ENCODE measurements at regions not wholly inside any gene's neighbourhood (a gene's known extent, or its start where the extent isn't known, plus 50 kb on each side); places are given as distances from the start of the nearest gene placed in this dataset.

DNA sequence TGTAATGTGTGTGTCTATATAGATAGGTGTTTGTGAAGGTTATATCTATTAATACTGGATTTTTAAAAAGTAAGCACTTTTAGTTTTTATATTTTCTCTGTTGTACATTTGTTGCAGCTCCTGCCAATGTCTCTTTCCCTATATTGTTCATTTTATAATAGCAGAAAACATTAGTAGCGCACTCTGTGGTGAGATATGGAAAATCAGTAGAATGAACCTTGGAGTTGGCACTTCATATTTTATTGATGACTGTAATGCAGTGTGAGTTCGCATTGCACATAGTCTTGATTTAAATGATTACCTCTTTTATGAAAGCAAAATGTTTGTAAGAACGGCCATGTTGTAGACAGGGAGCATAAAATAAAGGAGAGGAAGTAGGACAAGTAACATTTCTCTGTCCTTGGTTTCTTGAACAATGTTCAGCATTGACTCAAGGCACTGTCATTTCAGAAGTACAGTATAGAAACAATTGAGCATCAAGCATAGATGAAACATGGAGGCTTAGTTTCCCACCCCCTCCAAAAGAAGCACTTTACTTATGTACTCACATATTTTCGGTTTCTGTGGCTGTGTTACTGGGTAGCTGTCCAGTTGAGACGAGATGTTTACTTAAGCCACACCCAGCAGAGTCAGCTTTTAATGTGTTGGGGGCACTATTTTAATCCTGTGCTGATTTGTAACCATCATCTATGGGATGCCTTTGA is 74.0 kb downstream of the TANC2 start:
- TF ChIP-seq, protein P1, sequence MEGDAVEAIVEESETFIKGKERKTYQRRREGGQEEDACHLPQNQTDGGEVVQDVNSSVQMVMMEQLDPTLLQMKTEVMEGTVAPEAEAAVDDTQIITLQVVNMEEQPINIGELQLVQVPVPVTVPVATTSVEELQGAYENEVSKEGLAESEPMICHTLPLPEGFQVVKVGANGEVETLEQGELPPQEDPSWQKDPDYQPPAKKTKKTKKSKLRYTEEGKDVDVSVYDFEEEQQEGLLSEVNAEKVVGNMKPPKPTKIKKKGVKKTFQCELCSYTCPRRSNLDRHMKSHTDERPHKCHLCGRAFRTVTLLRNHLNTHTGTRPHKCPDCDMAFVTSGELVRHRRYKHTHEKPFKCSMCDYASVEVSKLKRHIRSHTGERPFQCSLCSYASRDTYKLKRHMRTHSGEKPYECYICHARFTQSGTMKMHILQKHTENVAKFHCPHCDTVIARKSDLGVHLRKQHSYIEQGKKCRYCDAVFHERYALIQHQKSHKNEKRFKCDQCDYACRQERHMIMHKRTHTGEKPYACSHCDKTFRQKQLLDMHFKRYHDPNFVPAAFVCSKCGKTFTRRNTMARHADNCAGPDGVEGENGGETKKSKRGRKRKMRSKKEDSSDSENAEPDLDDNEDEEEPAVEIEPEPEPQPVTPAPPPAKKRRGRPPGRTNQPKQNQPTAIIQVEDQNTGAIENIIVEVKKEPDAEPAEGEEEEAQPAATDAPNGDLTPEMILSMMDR (IDR thresholded peaks at IDR 0.05; ENCODE audit: low read depth, low read length, poor library complexity, severe bottlenecking) = no peak
- no peak for TF ChIP-seq EZH2phosphoT487 (IDR thresholded peaks at IDR 0.05; ENCODE audit: borderline replicate concordance, low read length)
